DND-41 (cell line): ENCODE measurements at regions not wholly inside any gene's neighbourhood (a gene's known extent, or its start where the extent isn't known, plus 50 kb on each side); places are given as distances from the start of the nearest gene placed in this dataset.

Source experiments
- ATAC-seq: fragments of 200-7000 bp; cut with Tn5 transposase; 3 replicates; pipeline ENCODE4 v1.9.1; 2021; ENCODE audit warnings: low read depth; ENCODE audit not compliant: insufficient read depth
- DNase-seq: peaks from one replicate; pipeline ENCODE4 v3.0.0-alpha.2; 2020
- H2AFZ ChIP-seq: 2 replicates; pipeline ENCODE4 v1.6.0; 2012; ENCODE audit warnings: low read depth, low read length
- H3K27ac ChIP-seq: 2 replicates; pipeline ENCODE4 v1.5.1; 2012; ENCODE audit warnings: low read length, inconsistent platforms
- H3K27me3 ChIP-seq: fragments of 200-600 bp; sonication (generic); 2 replicates; pipeline ENCODE4 v1.6.0; 2012; ENCODE audit warnings: low read length, mild to moderate bottlenecking, inconsistent platforms; ENCODE audit not compliant: insufficient read depth, poor library complexity
- H3K36me3 ChIP-seq: 2 replicates; pipeline ENCODE4 v1.5.1; 2012; ENCODE audit warnings: low read length, inconsistent platforms; ENCODE audit not compliant: insufficient read depth
- H3K4me1 ChIP-seq: 2 replicates; pipeline ENCODE4 v1.5.1; 2012; ENCODE audit warnings: mild to moderate bottlenecking, low read length; ENCODE audit not compliant: insufficient read depth
- H3K4me2 ChIP-seq: 2 replicates; pipeline ENCODE4 v1.6.0; 2012; ENCODE audit warnings: mild to moderate bottlenecking, moderate library complexity, low read length, inconsistent platforms; ENCODE audit not compliant: insufficient read depth
- H3K4me3 ChIP-seq, 2 experiments: fragments of 200-600 bp in 1 of 2; shearing (Covaris generic) in 1 of 2; 2 replicates each; pipeline ENCODE4 v1.5.1; 2012 to 2016; ENCODE audit warnings: inconsistent platforms in 2 of 2, low read length in 2 of 2, mild to moderate bottlenecking in 2 of 2, low read depth in 1 of 2, moderate library complexity in 1 of 2
- H3K79me2 ChIP-seq: 2 replicates; pipeline ENCODE4 v1.6.0; 2012; ENCODE audit warnings: low read length, inconsistent platforms; ENCODE audit not compliant: insufficient read depth
- H3K9ac ChIP-seq: 2 replicates; pipeline ENCODE4 v1.6.0; 2012; ENCODE audit warnings: low read depth, mild to moderate bottlenecking, inconsistent platforms, low read length, moderate library complexity
- H3K9me3 ChIP-seq: 2 replicates; pipeline ENCODE4 v1.5.1; 2012; ENCODE audit warnings: low read length, moderate library complexity, mild to moderate bottlenecking, inconsistent platforms; ENCODE audit not compliant: insufficient read depth, severe bottlenecking
- H4K20me1 ChIP-seq: 2 replicates; pipeline ENCODE4 v1.6.0; 2012; ENCODE audit warnings: low read length; ENCODE audit not compliant: insufficient read depth
- CTCF ChIP-seq: IDR thresholded peaks from 2 replicates; pipeline ENCODE4 v1.5.1; 2012; ENCODE audit warnings: borderline replicate concordance, low read length, moderate library complexity, mild to moderate bottlenecking; ENCODE audit not compliant: poor library complexity, severe bottlenecking; ENCODE audit errors: extremely low read depth
- EZH2 ChIP-seq: IDR thresholded peaks from 3 replicates; pipeline ENCODE4 v1.6.1; 2012; ENCODE audit warnings: borderline replicate concordance, low read depth, mild to moderate bottlenecking, moderate library complexity, low read length, inconsistent platforms; ENCODE audit not compliant: severe bottlenecking

GRCh38 chr12:87086118-87086891, 830.1 kb upstream of the MGAT4C start:
- Histone ChIP-seq H3K27me3 (no peaks in the 10 kb centered on the region), H3K9ac (no peak overlapping the region), H3K79me2 (no peaks in the 10 kb centered on the region), H3K27ac (no peak overlapping the region), H3K9me3 (no peaks in the 10 kb centered on the region), H2AFZ (no peak overlapping the region), H3K4me3 (no peak overlapping the region), H3K4me1 (no peaks in the 10 kb centered on the region), H3K4me2 (no peak overlapping the region), H3K36me3 (no peaks in the 10 kb centered on the region), H4K20me1 (no peaks in the 10 kb centered on the region)
- ATAC-seq (no peak), DNase-seq (no peak)
- TF ChIP-seq EZH2 = no peak
- TF ChIP-seq CTCF = no peak

- no peak for TF ChIP-seq CTCF
- TF ChIP-seq EZH2 = no peak
- no peak overlapping the region for H3K9ac ChIP-seq
- H3K79me2 ChIP-seq = no peaks in the 10 kb centered on the region
- H3K27me3 ChIP-seq = no peaks in the 10 kb centered on the region
- H3K9me3 ChIP-seq = no peaks in the 10 kb centered on the region
- no peaks in the 10 kb centered on the region for H4K20me1 ChIP-seq
- ATAC-seq (no peak), DNase-seq (no peak)
- H3K4me3 ChIP-seq = no peak overlapping the region
- no peak overlapping the region for H2AFZ ChIP-seq
- H3K4me1 ChIP-seq = no peaks in the 10 kb centered on the region
- H3K36me3 ChIP-seq = no peaks in the 10 kb centered on the region
- H3K4me2 ChIP-seq = no peak overlapping the region
- H3K27ac ChIP-seq = no peak overlapping the region
Measured at GRCh38 chr12:87085286-87085685, 829.1 kb upstream of the MGAT4C start.

- Histone ChIP-seq H3K36me3 (no peaks in the 10 kb centered on the region), H3K4me3 (no peak overlapping the region)
- TF ChIP-seq CTCF = no peak
- TF ChIP-seq EZH2 = no peak
Measured at GRCh38 chr12:87082756-87083155, 826.6 kb upstream of the MGAT4C start.

GRCh38 chr12:87074781-87075180, 818.6 kb upstream of the MGAT4C start:
- no peak for DNase-seq
- H3K9me3 ChIP-seq = peaks cover 12% of the 10 kb centered on the region
- no peak overlapping the region for H3K27ac ChIP-seq
- H3K36me3 ChIP-seq = no peaks in the 10 kb centered on the region
- H3K4me3 ChIP-seq = no peak overlapping the region
- no peak for TF ChIP-seq EZH2
- no peak for TF ChIP-seq CTCF
- H2AFZ ChIP-seq = no peak overlapping the region
- no peaks in the 10 kb centered on the region for H4K20me1 ChIP-seq
- H3K4me2 ChIP-seq = no peak overlapping the region
- H3K4me1 ChIP-seq = no peaks in the 10 kb centered on the region
- H3K79me2 ChIP-seq = no peaks in the 10 kb centered on the region
- ATAC-seq = no peak
- H3K27me3 ChIP-seq = no peaks in the 10 kb centered on the region
- no peak overlapping the region for H3K9ac ChIP-seq

More at GRCh38 chr12:87082756-87083155, 826.6 kb upstream of the MGAT4C start:
- no peak for ATAC-seq
- Histone ChIP-seq H3K9me3 (no peaks in the 10 kb centered on the region), H3K79me2 (no peaks in the 10 kb centered on the region), H3K27ac (no peak overlapping the region), H3K4me2 (no peak overlapping the region), H3K27me3 (no peaks in the 10 kb centered on the region), H4K20me1 (no peaks in the 10 kb centered on the region), H3K4me1 (no peaks in the 10 kb centered on the region), H2AFZ (no peak overlapping the region), H3K9ac (no peak overlapping the region)
- DNase-seq = no peak
